Activated T-cell treated with anti-CD3 and anti-CD28 coated beads for 24 hours (primary cell): ENCODE measurements at regions not wholly inside any gene's neighbourhood (a gene's known extent, or its start where the extent isn't known, plus 50 kb on each side); places are given as distances from the start of the nearest gene placed in this dataset.

Experiments
- DNase-seq: peaks from one replicate; pipeline ENCODE4 v3.0.0-alpha.2; 2020; ENCODE audit warnings: low read depth

GRCh38 chr16:73448970-73449369, 401.0 kb upstream of the ZFHX3 start:
- DNase-seq = no peak

GRCh38 chr16:73447846-73448245, 399.9 kb upstream of the ZFHX3 start:
- DNase-seq = no peak

DNA sequence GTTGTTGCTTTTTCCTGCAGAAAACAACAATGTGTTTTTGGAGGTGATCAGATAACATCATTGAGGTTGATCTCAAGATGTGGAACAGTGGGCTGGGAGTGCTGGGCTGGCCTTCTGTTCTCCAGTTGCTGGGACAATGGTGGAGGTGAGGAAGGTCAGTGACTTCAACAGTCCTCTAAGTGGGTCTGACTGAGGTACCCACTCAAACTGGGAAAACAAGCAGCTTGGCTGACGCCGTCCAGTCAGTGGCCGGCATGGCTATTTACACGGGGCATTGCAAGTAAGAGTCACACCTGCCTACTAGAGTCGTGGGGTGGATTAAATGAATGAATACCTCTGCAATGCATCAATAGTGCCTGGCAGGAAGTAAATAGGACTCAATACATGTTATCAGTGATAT, 386.7 kb upstream of the ZFHX3 start:
- DNase-seq = no peak

DNA sequence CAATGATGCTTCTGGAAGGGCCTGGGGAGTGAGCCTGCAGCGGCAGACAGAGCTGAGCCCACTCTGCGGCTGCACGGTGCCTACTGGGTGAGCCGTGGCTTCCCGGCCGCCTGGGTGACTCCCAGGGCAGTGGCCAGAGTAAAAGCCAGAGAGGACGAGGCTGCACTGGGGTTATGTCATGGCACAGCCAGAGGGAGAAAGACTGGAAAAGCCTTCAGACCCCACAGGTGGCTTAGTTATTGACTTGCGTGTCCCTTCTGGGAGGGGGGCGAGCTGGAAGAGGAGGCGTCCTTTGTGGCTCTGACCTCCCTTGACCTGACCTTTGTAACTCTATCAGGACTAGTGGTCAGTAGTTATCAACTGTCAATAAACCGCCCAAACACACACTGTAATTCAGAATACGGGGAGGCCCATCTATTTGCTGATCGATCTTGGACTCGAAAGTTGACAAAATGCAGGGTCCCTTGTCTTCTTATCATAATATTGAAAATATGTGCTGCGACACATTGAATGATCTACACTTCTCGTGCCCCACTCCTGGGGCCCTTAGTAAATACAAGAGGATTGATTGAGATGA, 385.9 kb upstream of the ZFHX3 start:
- DNase-seq = no peak

DNA sequence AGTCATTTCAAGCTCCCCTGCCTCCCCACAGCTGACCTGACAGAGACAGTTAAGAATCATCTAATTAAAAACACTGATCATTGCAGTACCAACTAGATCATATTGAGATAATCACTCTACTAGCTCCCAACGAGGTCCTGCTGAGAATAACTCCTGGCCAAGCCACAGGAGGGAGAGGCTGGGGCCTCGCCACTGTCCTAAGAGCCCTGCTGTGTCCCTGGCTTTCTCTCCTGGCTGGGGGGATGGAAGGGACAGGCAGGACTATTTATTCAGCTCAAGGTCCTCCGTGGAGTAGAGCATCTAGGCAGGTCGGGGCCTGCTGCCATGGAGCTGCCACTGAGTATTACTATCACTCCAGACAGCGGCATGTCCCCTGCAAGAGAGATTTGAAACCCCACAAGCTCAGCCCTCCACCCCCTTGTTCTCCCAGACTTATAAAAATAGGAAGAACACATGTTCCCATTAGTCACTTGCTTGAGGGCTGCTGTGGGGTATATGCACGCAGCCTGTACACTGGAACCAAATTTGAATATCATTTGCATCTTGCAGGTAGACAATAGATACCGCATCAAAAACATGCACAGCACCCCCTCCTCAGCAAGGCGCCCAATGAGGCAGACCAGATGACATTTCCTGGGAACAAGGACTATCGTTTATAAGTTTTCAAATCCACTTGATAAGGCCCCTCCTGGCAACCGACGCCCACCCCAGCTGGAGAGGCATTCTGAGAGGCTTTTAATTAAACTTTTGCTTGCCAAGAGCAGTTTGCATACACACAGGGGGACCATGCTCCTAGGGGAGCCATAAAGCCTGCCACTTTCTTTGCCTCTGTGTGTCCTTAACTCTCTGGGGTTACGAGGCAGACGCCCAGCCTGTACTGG, 385.2 kb upstream of the ZFHX3 start:
- DNase-seq = no peak

GRCh38 chr16:73430138-73430537, 382.2 kb upstream of the ZFHX3 start:
- DNase-seq = no peak

GRCh38 chr16:73428121-73428520, 380.2 kb upstream of the ZFHX3 start:
- DNase-seq = no peak

DNA sequence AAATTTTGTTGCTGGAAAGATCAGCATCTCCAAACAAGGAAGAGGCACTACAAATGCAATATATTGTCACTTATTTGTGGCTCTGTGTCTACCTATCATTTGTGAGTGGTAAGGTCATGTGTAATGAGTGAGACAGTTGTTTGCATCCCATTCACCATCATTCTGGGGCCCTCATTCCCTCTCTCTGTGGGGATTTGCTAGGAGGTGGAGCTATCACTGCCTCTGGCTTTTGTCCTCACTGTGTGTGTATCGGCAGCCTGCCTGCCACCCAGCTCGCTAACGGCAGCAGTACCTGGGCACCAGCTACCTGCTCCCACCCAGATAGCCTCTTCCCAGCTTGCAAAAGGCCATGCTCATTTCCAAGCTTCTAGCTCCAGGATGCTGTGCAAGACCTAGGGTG, 379.2 kb upstream of the ZFHX3 start:
- DNase-seq = no peak

DNA sequence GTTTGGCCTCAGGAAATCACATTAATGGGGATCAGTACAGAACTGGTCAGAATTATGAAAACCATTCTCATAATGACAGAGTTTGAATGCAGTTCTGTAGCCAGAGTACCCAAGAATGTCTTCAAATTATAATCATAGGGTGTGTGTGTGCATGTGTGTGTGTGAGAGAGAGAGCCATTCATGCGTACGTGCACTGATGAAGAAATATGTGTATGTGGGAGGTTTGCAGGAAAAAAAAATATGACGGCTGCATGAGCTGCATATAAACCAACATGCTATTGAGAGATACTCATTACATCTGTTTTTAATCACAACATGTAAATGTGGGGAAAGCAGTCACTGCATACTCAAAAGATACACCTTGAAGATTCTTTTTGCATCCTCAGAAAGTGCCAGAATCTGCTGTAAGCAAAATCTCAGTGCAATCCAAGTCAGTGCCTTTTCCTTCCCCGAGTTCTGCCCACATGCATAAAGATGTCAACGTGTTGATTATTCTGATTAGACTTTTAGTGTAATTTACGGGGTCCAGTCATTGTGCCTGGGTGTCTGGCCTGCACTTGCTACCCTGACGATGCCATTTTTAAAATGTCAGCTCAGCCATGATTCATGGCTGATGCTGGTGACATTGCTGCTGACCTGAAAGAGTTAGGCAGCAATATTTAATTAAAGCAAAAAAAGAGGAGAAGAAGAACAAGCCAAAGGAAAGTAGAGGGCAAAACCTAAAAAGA, 378.7 kb upstream of the ZFHX3 start:
- DNase-seq = no peak

DNA sequence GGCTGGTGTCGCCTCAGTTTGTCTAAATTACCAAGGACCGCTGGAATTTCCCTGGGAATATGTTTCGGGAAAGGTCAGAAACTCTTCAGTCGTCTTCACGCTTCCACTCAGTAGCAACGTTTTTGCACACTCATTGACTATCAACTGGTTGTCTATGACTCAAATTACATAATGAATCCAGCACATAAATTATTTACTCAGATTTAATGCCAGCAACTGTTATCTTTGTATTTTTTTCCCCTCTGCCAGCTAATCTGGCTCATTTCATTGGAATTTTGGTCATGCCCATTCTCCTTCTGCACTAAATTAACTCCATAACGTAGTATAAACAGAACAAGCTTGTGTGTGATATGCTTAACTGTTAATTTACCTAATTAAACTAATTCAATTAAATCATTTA, 372.7 kb upstream of the ZFHX3 start:
- DNase-seq = no peak

GRCh38 chr16:73420244-73420643, 372.3 kb upstream of the ZFHX3 start:
- no peak for DNase-seq

DNA sequence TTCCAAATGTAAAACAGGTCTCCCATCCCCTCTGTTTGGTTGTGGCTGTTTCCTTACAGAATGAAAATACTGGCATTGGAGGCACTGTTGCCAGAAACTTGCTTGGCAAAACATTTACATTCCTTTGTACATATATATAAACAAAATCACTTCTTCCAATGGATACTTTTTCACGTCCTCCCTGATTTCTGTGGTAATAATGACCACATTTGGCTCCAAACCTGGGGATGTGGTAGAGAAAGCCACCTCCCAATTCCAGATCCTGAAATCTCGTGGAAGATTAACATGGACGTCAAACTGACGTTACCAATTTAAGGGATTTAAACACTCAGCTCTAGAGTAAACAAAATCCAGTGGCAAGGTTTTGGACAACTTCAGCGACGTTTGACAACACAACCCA, 370.8 kb upstream of the ZFHX3 start:
- no peak for DNase-seq

DNA sequence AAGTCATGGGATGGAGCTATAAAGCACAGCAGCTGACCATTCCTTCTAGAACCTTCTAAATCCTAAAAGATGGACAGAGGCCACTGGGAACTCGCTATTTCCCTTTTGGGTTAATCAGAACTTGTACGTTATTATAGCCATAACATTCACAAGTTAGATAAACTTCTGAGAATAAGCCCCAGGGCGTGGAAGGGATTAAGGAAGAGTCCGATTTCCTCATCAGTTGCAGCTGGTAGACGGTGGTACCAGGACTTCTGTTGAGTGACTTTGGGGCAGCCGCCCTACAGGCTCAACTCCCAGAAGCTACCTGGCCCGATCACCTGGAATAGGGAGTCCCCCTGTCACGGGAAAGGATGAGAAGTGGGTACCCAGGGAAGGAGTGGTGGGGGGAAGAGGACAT, 370.1 kb upstream of the ZFHX3 start:
- no peak for DNase-seq

GRCh38 chr16:73415286-73415685, 367.4 kb upstream of the ZFHX3 start:
- no peak for DNase-seq

- no peak for DNase-seq
Measured at GRCh38 chr16:73414638-73415037, 366.7 kb upstream of the ZFHX3 start.

GRCh38 chr16:73413830-73414190, 365.9 kb upstream of the ZFHX3 start:
- DNase-seq = no peak

GRCh38 chr16:73413091-73413829, 365.3 kb upstream of the ZFHX3 start:
- no peak for DNase-seq

- no peak for DNase-seq
Measured at GRCh38 chr16:73412416-73412815, 364.5 kb upstream of the ZFHX3 start.

- no peak for DNase-seq
Measured at GRCh38 chr16:73408716-73409115, 360.8 kb upstream of the ZFHX3 start.

- no peak for DNase-seq
Measured at GRCh38 chr16:73408311-73408710, 360.4 kb upstream of the ZFHX3 start.

DNA sequence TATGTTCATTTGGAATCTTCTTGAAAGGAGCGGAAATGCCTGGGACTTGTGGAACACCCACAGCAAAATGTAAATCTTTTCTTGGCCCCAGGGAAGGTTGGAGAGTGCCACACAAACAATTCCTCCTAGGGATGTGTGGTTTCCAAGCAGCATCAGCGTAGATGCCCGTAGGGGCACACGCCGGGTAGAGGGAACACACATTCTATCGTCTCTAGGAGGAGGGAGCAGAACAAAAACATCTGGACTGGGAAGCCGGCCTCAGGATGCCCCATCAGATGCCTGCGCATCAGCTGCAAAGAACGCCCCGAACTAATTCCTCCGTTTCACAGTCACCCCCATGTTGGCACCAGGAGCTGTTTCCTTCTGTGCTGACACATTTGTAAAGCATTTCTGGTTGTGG, 357.9 kb upstream of the ZFHX3 start:
- no peak for DNase-seq

DNA sequence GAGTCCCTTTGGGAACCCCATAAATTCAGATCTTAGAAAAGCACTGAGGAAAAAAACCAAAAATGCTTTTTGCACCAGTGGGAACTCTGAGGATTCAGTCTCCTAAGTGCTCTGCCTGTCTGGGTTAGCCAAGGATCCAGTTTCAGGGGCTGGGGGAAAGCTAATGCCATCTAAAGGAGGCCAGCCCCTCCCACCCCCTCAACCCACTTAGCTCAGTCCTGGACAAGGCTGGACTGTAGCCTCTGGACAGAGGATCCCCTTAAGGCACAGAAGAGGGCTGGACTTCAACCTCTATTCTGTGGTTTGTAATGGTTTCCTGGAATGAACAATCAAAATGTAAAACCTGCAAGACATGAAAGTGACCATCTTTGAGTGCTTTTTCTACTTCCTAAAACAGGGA, 356.1 kb upstream of the ZFHX3 start:
- no peak for DNase-seq

GRCh38 chr16:73403291-73403690, 355.4 kb upstream of the ZFHX3 start:
- no peak for DNase-seq
